ENCODE measurements at regions not wholly inside any gene's neighbourhood (a gene's known extent, or its start where the extent isn't known, plus 50 kb on each side); places are given as distances from the start of the nearest gene placed in this dataset.

- H3K9me3 ChIP-seq (ENCODE audit: control insufficient read depth, low read depth, low read length): no peaks in the 10 kb centered on the region
- H3K9me1 ChIP-seq (ENCODE audit: control insufficient read depth, extremely low read depth, insufficient read depth, low read length): no peaks in the 10 kb centered on the region
- no peak overlapping the region for H3K4me2 ChIP-seq (ENCODE audit: control insufficient read depth, extremely low read depth, insufficient read depth, low read depth, low read length)
- no peak for DNase-seq (ENCODE audit: low read depth, low spot score)
- peaks cover 26% of the 10 kb centered on the region for H3K4me1 ChIP-seq (ENCODE audit: control insufficient read depth, extremely low read depth, insufficient read depth, low read length)
- H3K79me2 ChIP-seq (ENCODE audit: control insufficient read depth, insufficient read depth, low read length): no peaks in the 10 kb centered on the region
- no peak for FAIRE-seq
- H3K27ac ChIP-seq (ENCODE audit: control insufficient read depth, insufficient read depth, low read length): no peak overlapping the region
- dilution Hi-C loops (cut with MboI; ENCODE audit: extremely low pct_ligation_motif_present, low sequenced_read_pairs): no loop called here
- TF ChIP-seq, protein P1, sequence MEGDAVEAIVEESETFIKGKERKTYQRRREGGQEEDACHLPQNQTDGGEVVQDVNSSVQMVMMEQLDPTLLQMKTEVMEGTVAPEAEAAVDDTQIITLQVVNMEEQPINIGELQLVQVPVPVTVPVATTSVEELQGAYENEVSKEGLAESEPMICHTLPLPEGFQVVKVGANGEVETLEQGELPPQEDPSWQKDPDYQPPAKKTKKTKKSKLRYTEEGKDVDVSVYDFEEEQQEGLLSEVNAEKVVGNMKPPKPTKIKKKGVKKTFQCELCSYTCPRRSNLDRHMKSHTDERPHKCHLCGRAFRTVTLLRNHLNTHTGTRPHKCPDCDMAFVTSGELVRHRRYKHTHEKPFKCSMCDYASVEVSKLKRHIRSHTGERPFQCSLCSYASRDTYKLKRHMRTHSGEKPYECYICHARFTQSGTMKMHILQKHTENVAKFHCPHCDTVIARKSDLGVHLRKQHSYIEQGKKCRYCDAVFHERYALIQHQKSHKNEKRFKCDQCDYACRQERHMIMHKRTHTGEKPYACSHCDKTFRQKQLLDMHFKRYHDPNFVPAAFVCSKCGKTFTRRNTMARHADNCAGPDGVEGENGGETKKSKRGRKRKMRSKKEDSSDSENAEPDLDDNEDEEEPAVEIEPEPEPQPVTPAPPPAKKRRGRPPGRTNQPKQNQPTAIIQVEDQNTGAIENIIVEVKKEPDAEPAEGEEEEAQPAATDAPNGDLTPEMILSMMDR (optimal IDR thresholded peaks at IDR 0.05 in 1 of 3, IDR thresholded peaks at IDR 0.05 in 1 of 3, conservative IDR thresholded peaks at IDR 0.05 in 1 of 3; ENCODE audit: extremely low read depth in 1 of 3, insufficient read depth in 2 of 3, low read length in 3 of 3): no peak
- no peak for TF ChIP-seq EZH2 (IDR thresholded peaks at IDR 0.05; ENCODE audit: low read length)
- no peak overlapping the region for H3K4me3 ChIP-seq (ENCODE audit: control insufficient read depth in 2 of 3, extremely low read depth in 1 of 3, insufficient read depth in 2 of 3, low read depth in 1 of 3, low read length in 3 of 3)
- H2AFZ ChIP-seq (ENCODE audit: control insufficient read depth, low read length): no peak overlapping the region
- no peaks in the 10 kb centered on the region for H4K20me1 ChIP-seq (ENCODE audit: control insufficient read depth, extremely low read depth, insufficient read depth, low read length)
- H3K27me3 ChIP-seq (ENCODE audit: control insufficient read depth, extremely low read depth, insufficient read depth, low read length): no peaks in the 10 kb centered on the region
- H3K36me3 ChIP-seq (ENCODE audit: control insufficient read depth in 2 of 2, extremely low read depth in 1 of 2, insufficient read depth in 2 of 2, low read length in 2 of 2): no peaks in the 10 kb centered on the region
- H3K9ac ChIP-seq (ENCODE audit: control insufficient read depth, extremely low read depth, insufficient read depth, low read length): no peak overlapping the region
Observed at GRCh38 chr5:175585567-175585966, 72.3 kb upstream of the HRH2 start.

DNA sequence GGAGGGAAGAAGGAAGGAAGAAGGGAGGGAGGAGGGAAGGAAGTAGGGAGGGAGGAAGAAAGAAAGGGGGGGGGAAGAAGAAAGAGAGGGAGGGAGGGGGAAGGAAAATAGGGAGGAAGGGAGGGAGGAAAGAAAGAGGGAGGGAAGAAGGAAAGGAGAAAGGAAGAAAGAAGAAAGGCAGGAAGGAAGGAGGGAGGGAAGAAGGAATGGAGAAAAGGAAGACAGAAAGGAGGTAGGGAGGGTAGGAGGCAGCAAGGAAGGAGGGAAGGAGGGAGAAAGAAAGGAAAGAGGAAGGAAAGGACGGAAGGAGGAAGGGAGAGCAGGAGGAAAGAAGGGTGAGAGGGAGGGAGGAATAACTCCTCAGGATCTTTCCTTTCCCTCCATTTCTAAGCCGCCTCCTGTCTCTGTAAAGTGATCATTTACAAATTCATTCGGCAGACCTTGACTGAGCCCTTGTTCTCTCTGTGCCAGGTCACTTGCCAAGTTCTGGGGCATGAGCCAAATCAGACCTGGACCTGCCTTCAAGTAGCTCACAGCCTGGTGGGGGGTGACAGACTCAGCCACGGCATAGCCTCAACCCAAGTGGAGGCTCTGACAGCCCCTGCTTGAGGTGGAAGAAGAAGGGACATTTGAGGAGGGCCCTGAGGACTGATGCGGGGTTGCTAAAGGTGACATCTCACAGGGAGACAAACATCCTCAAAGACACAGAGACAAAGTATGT is 69.0 kb upstream of the HRH2 start:
- Histone ChIP-seq H4K20me1 (ENCODE audit: control insufficient read depth, extremely low read depth, insufficient read depth, low read length) (no peaks in the 10 kb centered on the region), H3K9me1 (ENCODE audit: control insufficient read depth, extremely low read depth, insufficient read depth, low read length) (no peaks in the 10 kb centered on the region), H3K27ac (ENCODE audit: control insufficient read depth, insufficient read depth, low read length) (no peak overlapping the region), H3K9ac (ENCODE audit: control insufficient read depth, extremely low read depth, insufficient read depth, low read length) (no peak overlapping the region), H3K27me3 (ENCODE audit: control insufficient read depth, extremely low read depth, insufficient read depth, low read length) (no peaks in the 10 kb centered on the region), H3K79me2 (ENCODE audit: control insufficient read depth, insufficient read depth, low read length) (no peaks in the 10 kb centered on the region), H3K4me2 (ENCODE audit: control insufficient read depth, extremely low read depth, insufficient read depth, low read depth, low read length) (no peak overlapping the region), H3K9me3 (ENCODE audit: control insufficient read depth, low read depth, low read length) (no peaks in the 10 kb centered on the region), H3K36me3 (ENCODE audit: control insufficient read depth in 2 of 2, extremely low read depth in 1 of 2, insufficient read depth in 2 of 2, low read length in 2 of 2) (no peaks in the 10 kb centered on the region), H2AFZ (ENCODE audit: control insufficient read depth, low read length) (no peak overlapping the region), H3K4me1 (ENCODE audit: control insufficient read depth, extremely low read depth, insufficient read depth, low read length) (peaks cover 13% of the 10 kb centered on the region), H3K4me3 (ENCODE audit: control insufficient read depth in 2 of 3, extremely low read depth in 1 of 3, insufficient read depth in 2 of 3, low read depth in 1 of 3, low read length in 3 of 3) (no peak overlapping the region)
- dilution Hi-C loops (cut with MboI; ENCODE audit: extremely low pct_ligation_motif_present, low sequenced_read_pairs): no loop called here
- TF ChIP-seq EZH2 (IDR thresholded peaks at IDR 0.05; ENCODE audit: low read length): no peak
- DNase-seq (ENCODE audit: low read depth, low spot score) (no peak), FAIRE-seq (no peak)

DNA sequence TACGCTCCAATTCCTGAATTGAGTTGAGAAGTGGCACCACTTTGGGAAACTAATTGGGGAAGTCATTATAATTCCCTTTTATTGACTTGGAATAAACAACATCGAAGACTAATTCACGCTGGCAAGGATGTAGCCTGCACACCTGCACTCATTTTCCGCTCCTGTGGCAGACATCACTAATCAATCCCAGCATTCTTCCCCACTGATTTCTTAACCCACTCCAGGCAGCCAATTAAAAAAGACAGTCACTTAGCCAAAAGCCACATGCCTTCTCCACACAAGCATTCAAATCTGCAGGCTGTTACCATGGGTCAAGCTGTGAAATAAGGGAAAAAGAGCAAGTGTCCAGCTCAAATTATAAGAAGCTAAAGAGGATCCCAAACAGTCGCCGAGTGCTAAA is 68.2 kb upstream of the HRH2 start:
- FAIRE-seq (no peak), DNase-seq (ENCODE audit: low read depth, low spot score) (no peak)
- H3K9me3 ChIP-seq (ENCODE audit: control insufficient read depth, low read depth, low read length): no peaks in the 10 kb centered on the region
- H3K4me1 ChIP-seq (ENCODE audit: control insufficient read depth, extremely low read depth, insufficient read depth, low read length): peaks cover 13% of the 10 kb centered on the region
- no peak overlapping the region for H3K4me3 ChIP-seq (ENCODE audit: control insufficient read depth in 2 of 3, extremely low read depth in 1 of 3, insufficient read depth in 2 of 3, low read depth in 1 of 3, low read length in 3 of 3)
- H3K9ac ChIP-seq (ENCODE audit: control insufficient read depth, extremely low read depth, insufficient read depth, low read length): no peak overlapping the region
- no peaks in the 10 kb centered on the region for H3K36me3 ChIP-seq (ENCODE audit: control insufficient read depth in 2 of 2, extremely low read depth in 1 of 2, insufficient read depth in 2 of 2, low read length in 2 of 2)
- H3K27ac ChIP-seq (ENCODE audit: control insufficient read depth, insufficient read depth, low read length): no peak overlapping the region
- no peak overlapping the region for H2AFZ ChIP-seq (ENCODE audit: control insufficient read depth, low read length)
- H3K4me2 ChIP-seq (ENCODE audit: control insufficient read depth, extremely low read depth, insufficient read depth, low read depth, low read length): no peak overlapping the region
- TF ChIP-seq EZH2 (IDR thresholded peaks at IDR 0.05; ENCODE audit: low read length): no peak
- TF ChIP-seq, protein P1 (optimal IDR thresholded peaks at IDR 0.05 in 1 of 3, IDR thresholded peaks at IDR 0.05 in 1 of 3, conservative IDR thresholded peaks at IDR 0.05 in 1 of 3; ENCODE audit: extremely low read depth in 1 of 3, insufficient read depth in 2 of 3, low read length in 3 of 3): no peak
- no peaks in the 10 kb centered on the region for H3K9me1 ChIP-seq (ENCODE audit: control insufficient read depth, extremely low read depth, insufficient read depth, low read length)
- no peaks in the 10 kb centered on the region for H4K20me1 ChIP-seq (ENCODE audit: control insufficient read depth, extremely low read depth, insufficient read depth, low read length)
- no peaks in the 10 kb centered on the region for H3K79me2 ChIP-seq (ENCODE audit: control insufficient read depth, insufficient read depth, low read length)
- dilution Hi-C loops (cut with MboI; ENCODE audit: extremely low pct_ligation_motif_present, low sequenced_read_pairs): no loop called here
- H3K27me3 ChIP-seq (ENCODE audit: control insufficient read depth, extremely low read depth, insufficient read depth, low read length): no peaks in the 10 kb centered on the region

All from keratinocyte (primary cell).